Mammary epithelial cell (primary cell): ENCODE measurements at regions not wholly inside any gene's neighbourhood (a gene's known extent, or its start where the extent isn't known, plus 50 kb on each side); places are given as distances from the start of the nearest gene placed in this dataset.

Experiments used
- EZH2 ChIP-seq: IDR thresholded peaks from 2 replicates; pipeline ENCODE4 v1.6.1; 2012; ENCODE audit warnings: low read length, inconsistent platforms, borderline replicate concordance
- TF ChIP-seq, protein P1 (sequence below), 2 donors: IDR thresholded peaks in 1 of 2; conservative IDR thresholded peaks in 1 of 2; 2 replicates each; pipeline ENCODE4 v1.5.1; 2011 to 2012; ENCODE audit warnings: inconsistent platforms in 2 of 2, low read length in 2 of 2, mild to moderate bottlenecking in 2 of 2, control low read depth in 1 of 2, low read depth in 1 of 2; ENCODE audit not compliant: insufficient read depth in 1 of 2; ENCODE audit errors: extremely low read depth in 1 of 2

DNA sequence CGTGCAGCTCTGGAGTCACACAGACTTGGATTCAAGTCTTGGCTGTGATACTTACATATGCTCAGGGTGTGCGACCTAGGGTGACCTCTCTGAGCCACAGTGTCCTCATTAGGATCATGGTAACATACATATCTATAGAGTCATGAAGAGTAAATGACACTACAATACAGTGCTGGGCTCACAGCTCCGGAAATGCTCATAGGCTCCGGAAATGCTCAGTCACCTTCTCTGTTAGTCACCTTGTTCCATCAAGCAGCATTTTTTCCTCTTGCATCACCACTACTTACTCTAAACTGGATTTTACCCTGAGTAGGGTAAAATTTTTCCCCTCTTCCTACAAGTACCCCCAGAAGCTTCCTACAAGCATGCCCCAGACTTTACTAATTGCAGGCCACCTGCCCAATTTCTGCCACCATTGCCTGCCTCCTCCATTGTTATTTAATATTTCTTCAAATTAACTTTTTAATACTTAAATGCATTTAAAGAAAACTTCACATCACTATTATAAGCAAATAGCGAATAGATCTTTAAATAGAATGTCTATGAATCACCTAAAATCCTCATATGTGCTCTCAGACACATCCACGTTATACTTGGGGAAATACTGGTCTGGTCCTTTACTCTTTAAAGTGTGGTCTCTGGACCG, 147.6 kb upstream of the SPRY4 start:
- TF ChIP-seq, protein P1, sequence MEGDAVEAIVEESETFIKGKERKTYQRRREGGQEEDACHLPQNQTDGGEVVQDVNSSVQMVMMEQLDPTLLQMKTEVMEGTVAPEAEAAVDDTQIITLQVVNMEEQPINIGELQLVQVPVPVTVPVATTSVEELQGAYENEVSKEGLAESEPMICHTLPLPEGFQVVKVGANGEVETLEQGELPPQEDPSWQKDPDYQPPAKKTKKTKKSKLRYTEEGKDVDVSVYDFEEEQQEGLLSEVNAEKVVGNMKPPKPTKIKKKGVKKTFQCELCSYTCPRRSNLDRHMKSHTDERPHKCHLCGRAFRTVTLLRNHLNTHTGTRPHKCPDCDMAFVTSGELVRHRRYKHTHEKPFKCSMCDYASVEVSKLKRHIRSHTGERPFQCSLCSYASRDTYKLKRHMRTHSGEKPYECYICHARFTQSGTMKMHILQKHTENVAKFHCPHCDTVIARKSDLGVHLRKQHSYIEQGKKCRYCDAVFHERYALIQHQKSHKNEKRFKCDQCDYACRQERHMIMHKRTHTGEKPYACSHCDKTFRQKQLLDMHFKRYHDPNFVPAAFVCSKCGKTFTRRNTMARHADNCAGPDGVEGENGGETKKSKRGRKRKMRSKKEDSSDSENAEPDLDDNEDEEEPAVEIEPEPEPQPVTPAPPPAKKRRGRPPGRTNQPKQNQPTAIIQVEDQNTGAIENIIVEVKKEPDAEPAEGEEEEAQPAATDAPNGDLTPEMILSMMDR (conservative IDR thresholded peaks at IDR 0.05 in 1 of 2, IDR thresholded peaks at IDR 0.05 in 1 of 2; ENCODE audit: extremely low read depth in 1 of 2, insufficient read depth in 1 of 2, low read depth in 1 of 2, low read length in 2 of 2): no peak
- no peak for TF ChIP-seq EZH2
